PC-9 (cell line): ENCODE measurements at regions not wholly inside any gene's neighbourhood (a gene's known extent, or its start where the extent isn't known, plus 50 kb on each side); places are given as distances from the start of the nearest gene placed in this dataset.

Source experiments
- CTCF ChIP-seq: fragments of 200-600 bp; sonication (generic); conservative IDR thresholded peaks from 2 replicates; pipeline ENCODE4 v1.6.1; 2017; ENCODE audit warnings: mixed run types, antibody characterized with exemption, mild to moderate bottlenecking, moderate library complexity
- EZH2 ChIP-seq: fragments of 200-600 bp; sonication (generic); IDR thresholded peaks from 2 replicates; pipeline ENCODE4 v1.8.0; 2017; ENCODE audit warnings: antibody characterized with exemption, low read depth

- no peak for TF ChIP-seq CTCF
- TF ChIP-seq EZH2: no peak
These were observed 97.0 kb upstream of the LIPC start for GRCh38 chr15:58334803-58335202.
